Prostate gland (tissue), 2 donors: ENCODE measurements at regions not wholly inside any gene's neighbourhood (a gene's known extent, or its start where the extent isn't known, plus 50 kb on each side); places are given as distances from the start of the nearest gene placed in this dataset.

Experiments used
- POLR2A ChIP-seq: fragments of 450-650 bp; IDR thresholded peaks from one replicate; pipeline ENCODE4 v1.6.1; 2016; ENCODE audit warnings: antibody characterized with exemption, mild to moderate bottlenecking
- POLR2AphosphoS5 ChIP-seq: sonication (generic); formaldehyde crosslinking; IDR thresholded peaks from one replicate; pipeline ENCODE4 v1.6.1; 2017; ENCODE audit warnings: antibody characterized with exemption
- TF ChIP-seq, protein P1 (sequence below), 4 experiments: fragments of 200-600 bp in 2 of 4; fragments of 450-650 bp in 2 of 4; sonication (generic) in 2 of 4; IDR thresholded peaks; 1 replicate in 3 of 4; 2 replicates in 1 of 4; pipeline ENCODE4 v1.5.1; 2016 to 2019; ENCODE audit warnings: antibody characterized with exemption in 4 of 4, mild to moderate bottlenecking in 2 of 4, moderate library complexity in 2 of 4

DNA sequence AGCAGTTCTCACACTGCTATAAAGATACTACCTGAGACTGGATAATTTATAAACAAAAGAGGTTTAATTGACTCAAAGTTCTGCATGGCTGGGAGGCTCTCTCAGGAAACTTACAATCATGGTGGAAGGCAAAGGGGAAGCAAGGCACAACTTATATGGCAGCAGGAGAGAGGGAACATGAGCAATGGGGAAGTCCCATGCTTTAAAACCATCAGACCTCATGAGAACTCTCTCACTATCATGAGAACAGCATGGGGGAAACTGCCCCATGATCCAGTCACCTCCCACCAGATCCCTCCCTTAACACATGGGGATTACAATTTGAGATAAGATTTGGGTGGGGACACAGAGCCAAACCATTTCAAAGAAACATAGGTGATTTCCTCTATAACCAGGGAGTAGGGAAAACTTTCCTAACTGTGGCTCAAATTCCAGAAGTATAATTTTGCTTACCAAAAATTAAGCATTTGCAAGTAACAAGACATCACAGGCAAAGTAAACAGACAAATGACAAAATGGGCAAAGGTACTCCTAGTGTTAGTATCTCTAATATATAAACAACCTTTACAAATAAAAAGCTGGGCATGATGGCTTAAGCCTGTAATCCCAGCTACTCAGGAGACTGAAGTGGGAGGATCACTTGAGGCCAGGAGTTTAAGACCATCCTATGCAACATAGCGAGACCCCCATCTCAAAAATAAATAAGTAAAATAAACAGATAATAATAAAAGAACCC is 88.0 kb downstream of the KBTBD2 start:
- TF ChIP-seq POLR2A = no peak
- no peak for TF ChIP-seq POLR2AphosphoS5
- TF ChIP-seq, protein P1, sequence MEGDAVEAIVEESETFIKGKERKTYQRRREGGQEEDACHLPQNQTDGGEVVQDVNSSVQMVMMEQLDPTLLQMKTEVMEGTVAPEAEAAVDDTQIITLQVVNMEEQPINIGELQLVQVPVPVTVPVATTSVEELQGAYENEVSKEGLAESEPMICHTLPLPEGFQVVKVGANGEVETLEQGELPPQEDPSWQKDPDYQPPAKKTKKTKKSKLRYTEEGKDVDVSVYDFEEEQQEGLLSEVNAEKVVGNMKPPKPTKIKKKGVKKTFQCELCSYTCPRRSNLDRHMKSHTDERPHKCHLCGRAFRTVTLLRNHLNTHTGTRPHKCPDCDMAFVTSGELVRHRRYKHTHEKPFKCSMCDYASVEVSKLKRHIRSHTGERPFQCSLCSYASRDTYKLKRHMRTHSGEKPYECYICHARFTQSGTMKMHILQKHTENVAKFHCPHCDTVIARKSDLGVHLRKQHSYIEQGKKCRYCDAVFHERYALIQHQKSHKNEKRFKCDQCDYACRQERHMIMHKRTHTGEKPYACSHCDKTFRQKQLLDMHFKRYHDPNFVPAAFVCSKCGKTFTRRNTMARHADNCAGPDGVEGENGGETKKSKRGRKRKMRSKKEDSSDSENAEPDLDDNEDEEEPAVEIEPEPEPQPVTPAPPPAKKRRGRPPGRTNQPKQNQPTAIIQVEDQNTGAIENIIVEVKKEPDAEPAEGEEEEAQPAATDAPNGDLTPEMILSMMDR (IDR thresholded peaks at IDR 0.05) = no peak
